ENCODE measurements at regions not wholly inside any gene's neighbourhood (a gene's known extent, or its start where the extent isn't known, plus 50 kb on each side); places are given as distances from the start of the nearest gene placed in this dataset.

DNA sequence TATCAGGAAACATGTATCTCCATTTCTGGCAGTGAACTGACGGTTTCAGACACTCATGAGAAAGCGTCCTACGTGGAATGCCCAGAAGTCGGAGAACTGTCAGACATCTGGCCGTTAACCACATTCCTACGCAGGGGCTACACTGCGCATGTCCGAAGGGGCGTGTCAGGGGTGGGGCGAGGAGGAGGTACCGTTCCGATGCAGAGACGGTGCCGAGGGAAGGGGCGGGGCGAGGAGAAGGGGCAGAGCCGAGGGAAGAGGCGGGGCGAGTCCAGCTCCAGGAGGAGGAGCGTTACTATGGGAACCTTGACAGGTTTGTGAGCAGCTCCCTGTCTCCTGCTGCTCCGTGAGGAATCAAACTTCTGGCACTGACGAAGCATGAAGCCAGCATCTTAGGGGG, 366.9 kb upstream of the NUPR2 start:
- H4K20me1 ChIP-seq (ENCODE audit: insufficient read depth), result no peaks in the 10 kb centered on the region
- no peaks in the 10 kb centered on the region for H3K27me3 ChIP-seq (ENCODE audit: insufficient read depth)
- H3K79me2 ChIP-seq (ENCODE audit: insufficient read depth), result no peaks in the 10 kb centered on the region
- H3K9me3 ChIP-seq, result peaks cover 7% of the 10 kb centered on the region; the same call in 1 of the 2 replicates
- no peak overlapping the region for H2AFZ ChIP-seq (ENCODE audit: low read depth)
- H3K9ac ChIP-seq, result no peak overlapping the region
- no peaks in the 10 kb centered on the region for H3K4me1 ChIP-seq (ENCODE audit: control insufficient read depth in 1 of 2, insufficient read depth in 2 of 2, low read depth in 1 of 2, low read length in 1 of 2)
- H3K4me2 ChIP-seq, result no peak overlapping the region
- no peaks in the 10 kb centered on the region for H3F3A ChIP-seq (replicated peaks; ENCODE audit: insufficient read depth)
- no peak overlapping the region for H3K27ac ChIP-seq (ENCODE audit: low read depth in 2 of 2, low read length in 1 of 2)
- DNase-seq, result peak; percentile 55
- POLR2A ChIA-PET, result no interaction called here
- CTCF ChIA-PET, result no interaction called here
- no peaks in the 10 kb centered on the region for H3K36me3 ChIP-seq (replicated peaks in 1 of 2; ENCODE audit: control insufficient read depth in 1 of 2, insufficient read depth in 2 of 2, low read length in 1 of 2)
- 11% methylated on average over 22 of the region's 22 CpGs for WGBS (ENCODE audit: low lambda C conversion rate)
- H3K9me2 ChIP-seq, result no peaks in the 10 kb centered on the region
- H3K4me3 ChIP-seq (ENCODE audit: low read depth in 2 of 2, low read length in 1 of 2), result no peak overlapping the region; a peak in 1 of 4 replicates
- no peak for TF ChIP-seq RXRA (IDR thresholded peaks at IDR 0.05; ENCODE audit: borderline replicate concordance, low read depth)
- TF ChIP-seq, protein P1, sequence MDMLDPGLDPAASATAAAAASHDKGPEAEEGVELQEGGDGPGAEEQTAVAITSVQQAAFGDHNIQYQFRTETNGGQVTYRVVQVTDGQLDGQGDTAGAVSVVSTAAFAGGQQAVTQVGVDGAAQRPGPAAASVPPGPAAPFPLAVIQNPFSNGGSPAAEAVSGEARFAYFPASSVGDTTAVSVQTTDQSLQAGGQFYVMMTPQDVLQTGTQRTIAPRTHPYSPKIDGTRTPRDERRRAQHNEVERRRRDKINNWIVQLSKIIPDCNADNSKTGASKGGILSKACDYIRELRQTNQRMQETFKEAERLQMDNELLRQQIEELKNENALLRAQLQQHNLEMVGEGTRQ (IDR thresholded peaks at IDR 0.05; ENCODE audit: borderline replicate concordance, low read depth, low read length), result no peak
- no peak for TF ChIP-seq SIN3A (IDR thresholded peaks at IDR 0.05; ENCODE audit: borderline replicate concordance, low read depth, low read length)
- no peak for TF ChIP-seq NRF1 (IDR thresholded peaks at IDR 0.05; ENCODE audit: low read depth, low read length)
- TF ChIP-seq FOSL2 (IDR thresholded peaks at IDR 0.05; ENCODE audit: borderline replicate concordance, low read depth), result no peak
- TF ChIP-seq TCF12 (IDR thresholded peaks at IDR 0.05), result no peak
- no peak for TF ChIP-seq TEAD4 (IDR thresholded peaks at IDR 0.05; ENCODE audit: borderline replicate concordance, insufficient read depth)
- no peak for TF ChIP-seq RAD21 (IDR thresholded peaks at IDR 0.05; ENCODE audit: low read length)
- TF ChIP-seq, protein P2, sequence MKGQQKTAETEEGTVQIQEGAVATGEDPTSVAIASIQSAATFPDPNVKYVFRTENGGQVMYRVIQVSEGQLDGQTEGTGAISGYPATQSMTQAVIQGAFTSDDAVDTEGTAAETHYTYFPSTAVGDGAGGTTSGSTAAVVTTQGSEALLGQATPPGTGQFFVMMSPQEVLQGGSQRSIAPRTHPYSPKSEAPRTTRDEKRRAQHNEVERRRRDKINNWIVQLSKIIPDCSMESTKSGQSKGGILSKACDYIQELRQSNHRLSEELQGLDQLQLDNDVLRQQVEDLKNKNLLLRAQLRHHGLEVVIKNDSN (IDR thresholded peaks at IDR 0.05; ENCODE audit: borderline replicate concordance, low read depth), result no peak
- TF ChIP-seq, protein P3, sequence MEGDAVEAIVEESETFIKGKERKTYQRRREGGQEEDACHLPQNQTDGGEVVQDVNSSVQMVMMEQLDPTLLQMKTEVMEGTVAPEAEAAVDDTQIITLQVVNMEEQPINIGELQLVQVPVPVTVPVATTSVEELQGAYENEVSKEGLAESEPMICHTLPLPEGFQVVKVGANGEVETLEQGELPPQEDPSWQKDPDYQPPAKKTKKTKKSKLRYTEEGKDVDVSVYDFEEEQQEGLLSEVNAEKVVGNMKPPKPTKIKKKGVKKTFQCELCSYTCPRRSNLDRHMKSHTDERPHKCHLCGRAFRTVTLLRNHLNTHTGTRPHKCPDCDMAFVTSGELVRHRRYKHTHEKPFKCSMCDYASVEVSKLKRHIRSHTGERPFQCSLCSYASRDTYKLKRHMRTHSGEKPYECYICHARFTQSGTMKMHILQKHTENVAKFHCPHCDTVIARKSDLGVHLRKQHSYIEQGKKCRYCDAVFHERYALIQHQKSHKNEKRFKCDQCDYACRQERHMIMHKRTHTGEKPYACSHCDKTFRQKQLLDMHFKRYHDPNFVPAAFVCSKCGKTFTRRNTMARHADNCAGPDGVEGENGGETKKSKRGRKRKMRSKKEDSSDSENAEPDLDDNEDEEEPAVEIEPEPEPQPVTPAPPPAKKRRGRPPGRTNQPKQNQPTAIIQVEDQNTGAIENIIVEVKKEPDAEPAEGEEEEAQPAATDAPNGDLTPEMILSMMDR (IDR thresholded peaks at IDR 0.05), result no peak
- no peak for TF ChIP-seq RCOR1 (IDR thresholded peaks at IDR 0.05; ENCODE audit: low read length)
- no peak for TF ChIP-seq EP300 (IDR thresholded peaks at IDR 0.05; ENCODE audit: borderline replicate concordance in 1 of 2, low read depth in 1 of 2, low read length in 1 of 2)

DNA sequence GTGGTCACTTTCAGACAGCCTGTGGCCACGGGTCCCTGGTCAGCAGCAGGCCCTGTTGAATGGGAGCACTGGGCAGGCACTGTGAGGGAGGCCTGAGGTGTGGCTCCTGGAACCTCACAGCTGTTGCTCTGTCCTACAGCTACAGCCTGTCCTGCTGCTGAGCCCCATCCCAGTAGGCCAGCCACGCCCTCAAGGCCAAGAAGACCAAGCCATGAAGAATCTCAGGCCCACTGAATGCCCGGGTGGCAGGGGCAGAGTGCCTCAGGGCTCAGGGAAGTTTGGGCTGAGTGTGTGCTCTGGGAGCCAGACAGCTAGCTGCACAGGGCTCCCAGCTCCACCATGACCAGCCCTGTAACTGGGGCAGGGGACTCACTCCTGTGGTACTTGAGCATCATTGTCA, 363.5 kb upstream of the NUPR2 start:
- POLR2A ChIA-PET, result no interaction called here
- Histone ChIP-seq H3K27me3 (ENCODE audit: insufficient read depth) (no peaks in the 10 kb centered on the region), H3K9me2 (no peaks in the 10 kb centered on the region), H2AFZ (ENCODE audit: low read depth) (no peak overlapping the region), H3K79me2 (ENCODE audit: insufficient read depth) (no peaks in the 10 kb centered on the region), H3K4me2 (no peak overlapping the region), H4K20me1 (ENCODE audit: insufficient read depth) (no peaks in the 10 kb centered on the region), H3F3A (replicated peaks; ENCODE audit: insufficient read depth) (no peaks in the 10 kb centered on the region), H3K36me3 (replicated peaks in 1 of 2; ENCODE audit: control insufficient read depth in 1 of 2, insufficient read depth in 2 of 2, low read length in 1 of 2) (no peaks in the 10 kb centered on the region), H3K9ac (no peak overlapping the region), H3K4me1 (ENCODE audit: control insufficient read depth in 1 of 2, insufficient read depth in 2 of 2, low read depth in 1 of 2, low read length in 1 of 2) (no peaks in the 10 kb centered on the region), H3K4me3 (ENCODE audit: low read depth in 2 of 2, low read length in 1 of 2) (no peak overlapping the region), H3K9me3 (peaks cover 3% of the 10 kb centered on the region), H3K27ac (ENCODE audit: low read depth in 2 of 2, low read length in 1 of 2) (no peak overlapping the region)
- no peak for DNase-seq
- WGBS (ENCODE audit: low lambda C conversion rate), result 4% methylated on average over 3 of the region's 3 CpGs
- no peak for TF ChIP-seq YY1 (IDR thresholded peaks at IDR 0.05; ENCODE audit: low read depth)
- no peak for TF ChIP-seq RCOR1 (IDR thresholded peaks at IDR 0.05; ENCODE audit: low read length)
- no peak for TF ChIP-seq FOXJ3 (CRISPR knock-in tag; IDR thresholded peaks at IDR 0.05)
- TF ChIP-seq, protein P2 (IDR thresholded peaks at IDR 0.05; ENCODE audit: borderline replicate concordance, low read depth), result no peak
- TF ChIP-seq FOSL2 (IDR thresholded peaks at IDR 0.05; ENCODE audit: borderline replicate concordance, low read depth), result no peak
- no peak for TF ChIP-seq TEAD4 (IDR thresholded peaks at IDR 0.05; ENCODE audit: borderline replicate concordance, insufficient read depth)
- no peak for TF ChIP-seq POLR2AphosphoS5 (IDR thresholded peaks at IDR 0.05; ENCODE audit: low read depth, low read length)
- no peak for TF ChIP-seq GABPA (IDR thresholded peaks at IDR 0.05; ENCODE audit: low read depth)
- CTCF ChIA-PET, result no interaction called here

All from SK-N-SH (cell line).